ENCODE measurements at regions not wholly inside any gene's neighbourhood (a gene's known extent, or its start where the extent isn't known, plus 50 kb on each side); places are given as distances from the start of the nearest gene placed in this dataset.

DNA sequence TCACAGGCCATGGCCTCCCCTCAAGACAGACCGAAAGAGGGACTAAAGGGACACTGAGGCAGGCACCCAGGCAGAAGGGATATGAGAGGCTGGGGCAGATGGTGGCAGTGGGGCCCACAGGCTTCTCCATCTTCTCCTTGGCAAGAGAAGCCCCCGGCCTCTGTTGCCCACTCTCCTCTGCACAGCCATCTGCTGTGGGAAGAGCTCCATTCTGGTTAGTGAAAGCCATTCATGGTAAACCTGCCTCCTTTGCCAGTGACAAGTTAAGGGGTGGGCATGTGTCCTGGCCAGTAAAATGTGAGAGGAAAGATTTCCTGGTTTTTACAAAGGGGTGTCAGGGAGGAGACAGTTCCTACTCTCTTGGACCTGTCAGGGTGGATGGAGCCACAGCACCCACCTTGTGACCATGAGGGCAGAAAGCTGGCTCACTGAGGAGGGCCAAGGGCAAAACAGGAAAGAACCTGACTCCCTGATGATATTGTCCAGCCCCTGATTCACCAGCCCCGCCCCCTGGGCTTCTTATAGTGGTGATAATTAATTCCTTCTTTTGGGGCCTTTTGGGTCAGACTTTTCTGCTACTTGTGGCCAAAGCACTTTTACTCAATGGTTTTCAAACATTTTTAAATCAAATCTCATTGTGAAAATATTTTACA is 130.4 kb upstream of the SMAD3 start:
- H3K27ac Mint-ChIP-seq, result no peak overlapping the region
- no peaks in the 10 kb centered on the region for H3K9me3 Mint-ChIP-seq
- peaks cover 4% of the 10 kb centered on the region for H3K27me3 Mint-ChIP-seq (ENCODE audit: low read depth)
- no peaks in the 10 kb centered on the region for H3K36me3 Mint-ChIP-seq (ENCODE audit: low read depth)
- peak overlapping the region in 1 of 3 experiments; percentile 29 for H3K4me3 Mint-ChIP-seq
- TF ChIP-seq, protein P1, sequence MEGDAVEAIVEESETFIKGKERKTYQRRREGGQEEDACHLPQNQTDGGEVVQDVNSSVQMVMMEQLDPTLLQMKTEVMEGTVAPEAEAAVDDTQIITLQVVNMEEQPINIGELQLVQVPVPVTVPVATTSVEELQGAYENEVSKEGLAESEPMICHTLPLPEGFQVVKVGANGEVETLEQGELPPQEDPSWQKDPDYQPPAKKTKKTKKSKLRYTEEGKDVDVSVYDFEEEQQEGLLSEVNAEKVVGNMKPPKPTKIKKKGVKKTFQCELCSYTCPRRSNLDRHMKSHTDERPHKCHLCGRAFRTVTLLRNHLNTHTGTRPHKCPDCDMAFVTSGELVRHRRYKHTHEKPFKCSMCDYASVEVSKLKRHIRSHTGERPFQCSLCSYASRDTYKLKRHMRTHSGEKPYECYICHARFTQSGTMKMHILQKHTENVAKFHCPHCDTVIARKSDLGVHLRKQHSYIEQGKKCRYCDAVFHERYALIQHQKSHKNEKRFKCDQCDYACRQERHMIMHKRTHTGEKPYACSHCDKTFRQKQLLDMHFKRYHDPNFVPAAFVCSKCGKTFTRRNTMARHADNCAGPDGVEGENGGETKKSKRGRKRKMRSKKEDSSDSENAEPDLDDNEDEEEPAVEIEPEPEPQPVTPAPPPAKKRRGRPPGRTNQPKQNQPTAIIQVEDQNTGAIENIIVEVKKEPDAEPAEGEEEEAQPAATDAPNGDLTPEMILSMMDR (IDR thresholded peaks at IDR 0.05; ENCODE audit: unreplicated experiment in 3 of 3), result no peak
- H3K4me1 Mint-ChIP-seq, result peaks cover 43% of the 10 kb centered on the region

DNA sequence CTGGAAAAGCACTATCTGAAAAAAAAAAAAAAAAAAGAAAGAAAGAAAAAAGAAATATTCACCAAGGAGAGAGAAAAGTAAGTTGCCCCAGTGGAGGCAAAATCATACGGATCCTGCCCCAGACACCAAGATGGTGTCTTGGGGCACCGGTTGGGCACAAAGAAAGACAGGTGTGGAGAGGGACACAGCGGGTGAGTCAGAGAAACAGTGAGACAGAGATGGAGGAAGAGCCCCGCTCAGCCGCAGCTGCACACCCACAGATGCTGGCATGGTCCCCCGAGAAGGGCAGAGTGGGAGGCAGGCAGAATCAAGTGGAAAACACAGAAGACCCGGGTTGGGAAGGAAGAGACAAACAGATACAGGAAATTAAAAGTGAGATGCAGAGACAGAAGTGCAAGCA is 129.7 kb upstream of the SMAD3 start:
- Mint-ChIP-seq H3K36me3 (ENCODE audit: low read depth) (no peaks in the 10 kb centered on the region), H3K4me3 (peak overlapping the region in 2 of 3 experiments; percentile 30 to 38), H3K27ac (peak overlapping the region; percentile 67 to 77 (median 77)), H3K4me1 (peaks cover 36% of the 10 kb centered on the region), H3K9me3 (no peaks in the 10 kb centered on the region), H3K27me3 (ENCODE audit: low read depth) (peaks cover 4% of the 10 kb centered on the region)
- TF ChIP-seq, protein P1 (IDR thresholded peaks at IDR 0.05; ENCODE audit: unreplicated experiment in 3 of 3), result no peak

DNA sequence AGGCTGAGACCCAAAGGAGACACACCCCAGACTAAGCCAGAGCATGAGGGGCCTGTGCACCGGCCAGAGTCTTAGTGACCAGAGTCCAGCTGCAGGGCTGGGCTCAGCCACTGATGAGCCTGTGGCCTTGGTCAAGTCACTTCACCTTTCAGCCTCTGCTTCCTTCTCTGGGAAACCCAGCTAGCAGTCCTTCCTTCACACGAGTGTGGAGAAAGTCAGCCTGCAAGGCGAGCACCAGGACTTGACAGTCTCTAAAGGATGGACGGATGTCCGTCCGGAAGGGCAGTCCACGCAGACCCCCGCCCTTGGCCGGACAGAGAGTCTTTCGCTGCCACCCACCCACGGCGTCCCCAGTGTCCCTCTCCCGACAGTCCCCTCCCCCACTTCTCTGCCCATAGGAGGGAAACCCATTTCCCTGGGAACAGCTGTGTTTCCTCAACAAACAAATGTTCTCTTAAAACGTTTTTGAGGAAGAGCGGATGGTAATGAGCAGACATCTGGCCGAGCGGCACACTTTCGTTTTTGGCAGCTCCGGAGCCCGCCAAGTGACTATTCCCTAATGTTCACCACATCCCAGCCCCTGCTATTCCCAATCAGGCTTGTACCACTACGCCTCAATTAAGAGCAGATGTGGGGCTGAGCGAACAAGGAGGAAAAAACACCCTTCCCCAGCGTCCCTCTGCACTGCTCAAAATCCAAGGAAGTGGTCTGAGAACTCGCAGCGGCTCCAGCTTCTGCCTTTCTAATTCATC is 129.1 kb upstream of the SMAD3 start:
- Mint-ChIP-seq H3K4me1 (peaks cover 33% of the 10 kb centered on the region), H3K27me3 (ENCODE audit: low read depth) (peaks cover 10% of the 10 kb centered on the region), H3K36me3 (ENCODE audit: low read depth) (no peaks in the 10 kb centered on the region), H3K4me3 (peak overlapping the region; percentile 35 to 74 (median 69)), H3K9me3 (no peaks in the 10 kb centered on the region), H3K27ac (peak overlapping the region; percentile 67 to 80 (median 77))
- TF ChIP-seq, protein P1 (IDR thresholded peaks at IDR 0.05; ENCODE audit: unreplicated experiment in 3 of 3), result no peak

DNA sequence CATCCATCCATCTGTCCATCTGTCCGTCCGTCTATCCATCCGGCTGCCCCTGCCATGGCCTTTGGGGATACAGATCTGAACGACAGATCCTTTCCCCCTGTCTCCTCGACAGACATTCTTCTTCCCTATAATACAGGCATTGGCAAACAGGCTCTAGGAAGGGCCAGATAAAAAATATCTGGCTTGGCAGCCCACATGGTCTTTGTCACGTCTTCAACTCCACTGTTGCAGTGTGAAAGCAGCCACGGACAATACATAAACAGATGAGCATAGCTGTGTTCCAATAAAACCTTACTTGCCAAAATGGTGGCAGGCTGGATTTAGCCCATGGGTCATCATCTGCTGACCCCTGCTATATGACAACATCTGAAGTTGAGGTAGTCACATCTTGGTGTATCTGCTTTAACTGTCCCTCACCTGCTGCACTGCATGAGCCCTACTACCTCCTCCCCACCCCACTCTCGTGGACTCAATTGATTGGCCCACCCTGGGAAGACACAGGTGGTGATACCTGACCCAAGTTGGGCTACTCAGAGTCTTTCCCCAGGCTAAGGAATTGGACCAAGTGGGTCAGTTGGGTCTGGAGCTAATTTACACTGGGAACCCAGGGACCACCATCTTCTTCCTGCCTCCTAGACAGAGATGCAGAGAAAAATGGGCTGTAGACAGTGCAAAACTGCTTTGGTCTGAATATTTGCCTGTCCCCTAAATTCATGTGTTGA is 128.4 kb upstream of the SMAD3 start:
- Mint-ChIP-seq H3K4me3 (peak overlapping the region; percentile 35 to 74 (median 69)), H3K27ac (peak overlapping the region; percentile 67 to 80 (median 77)), H3K27me3 (ENCODE audit: low read depth) (peaks cover 17% of the 10 kb centered on the region), H3K4me1 (peaks cover 26% of the 10 kb centered on the region), H3K36me3 (ENCODE audit: low read depth) (no peaks in the 10 kb centered on the region), H3K9me3 (no peaks in the 10 kb centered on the region)
- TF ChIP-seq, protein P1 (IDR thresholded peaks at IDR 0.05; ENCODE audit: unreplicated experiment in 3 of 3), result no peak

DNA sequence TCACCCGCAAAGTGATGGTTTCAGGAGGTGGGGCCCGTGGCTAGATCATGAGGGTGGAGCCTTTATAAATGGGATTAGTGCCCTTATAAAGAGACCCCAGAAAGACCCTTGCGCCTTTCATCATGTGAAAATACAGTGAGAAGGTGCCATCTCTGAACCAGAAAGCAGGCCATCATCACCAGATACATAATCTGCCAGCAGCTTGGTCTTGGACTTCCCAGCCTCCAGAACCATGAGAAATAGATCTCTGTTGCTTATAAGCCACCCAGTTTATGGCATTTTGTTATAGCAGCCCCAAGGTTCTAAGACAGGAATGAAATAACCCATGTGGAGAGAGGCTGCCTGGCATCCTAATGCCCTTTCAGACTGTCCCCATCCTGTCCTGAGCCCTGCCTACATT is 127.8 kb upstream of the SMAD3 start:
- H3K9me3 Mint-ChIP-seq, result no peaks in the 10 kb centered on the region
- H3K36me3 Mint-ChIP-seq (ENCODE audit: low read depth), result no peaks in the 10 kb centered on the region
- H3K27me3 Mint-ChIP-seq (ENCODE audit: low read depth), result peaks cover 15% of the 10 kb centered on the region
- peaks cover 20% of the 10 kb centered on the region for H3K4me1 Mint-ChIP-seq
- H3K4me3 Mint-ChIP-seq, result no peak overlapping the region
- H3K27ac Mint-ChIP-seq, result no peak overlapping the region
- TF ChIP-seq, protein P1 (IDR thresholded peaks at IDR 0.05; ENCODE audit: unreplicated experiment in 3 of 3), result no peak
